H1 (cell line): ENCODE measurements at regions not wholly inside any gene's neighbourhood (a gene's known extent, or its start where the extent isn't known, plus 50 kb on each side); places are given as distances from the start of the nearest gene placed in this dataset.

Experiments
- CTCF ChIA-PET: fragments of 300-600 bp; sonication (Branson Sonifier 250); formaldehyde crosslinking; loops from one replicate; lab custom pipeline; 2021; ENCODE audit not compliant: partially characterized antibody; lab: Charles Lee
- POLR2A ChIA-PET: fragments of 300-600 bp; sonication (Branson Sonifier 250); formaldehyde crosslinking; loops from one replicate; lab custom pipeline; 2021; ENCODE audit warnings: inconsistent platforms; ENCODE audit not compliant: partially characterized antibody; lab: Charles Lee
- DNase-seq, 2 experiments: peaks; one replicate each; pipeline versions ENCODE4 v3.0.0 to v3.0.0-alpha.2; 2010 to 2022; ENCODE audit warnings: low spot score in 2 of 2, low read depth in 1 of 2, mixed read lengths in 1 of 2
- FAIRE-seq: peaks from 2 replicates; lab custom pipeline; 2011; peaks lifted over from hg19 to GRCh38; lab: Jason Lieb, UNC
- H2AFZ ChIP-seq: 2 replicates; pipeline ENCODE4 v1.8.1; 2012; ENCODE audit warnings: low read length, inconsistent platforms
- H2AK5ac ChIP-seq: 2 replicates; pipeline ENCODE4 v1.6.1; 2013; ENCODE audit warnings: low read depth, low read length
- H2BK120ac ChIP-seq: replicated peaks from 2 replicates; pipeline ENCODE3; 2013; ENCODE audit warnings: low read depth, low read length, inconsistent platforms
- H2BK12ac ChIP-seq: 2 replicates; pipeline ENCODE4 v1.6.1; 2013; ENCODE audit warnings: low read depth, low read length
- H2BK15ac ChIP-seq: 2 replicates; pipeline ENCODE4 v1.6.1; 2013; ENCODE audit warnings: low read length
- H2BK20ac ChIP-seq: 2 replicates; pipeline ENCODE4 v1.6.1; 2013; ENCODE audit warnings: low read length
- H2BK5ac ChIP-seq: 2 replicates; pipeline ENCODE4 v1.6.1; 2013; ENCODE audit warnings: low read depth, low read length
- H3K14ac ChIP-seq: 2 replicates; pipeline ENCODE4 v1.6.1; 2013; ENCODE audit warnings: inconsistent platforms; ENCODE audit not compliant: insufficient read length
- H3K18ac ChIP-seq: 2 replicates; pipeline ENCODE4 v1.6.1; 2013; ENCODE audit warnings: low read length; ENCODE audit errors: extremely low read depth
- H3K23ac ChIP-seq: 2 replicates; pipeline ENCODE4 v1.6.1; 2013; ENCODE audit warnings: inconsistent platforms; ENCODE audit not compliant: insufficient read length
- H3K23me2 ChIP-seq: 2 replicates; pipeline ENCODE4 v1.6.1; 2013; ENCODE audit warnings: low read depth, low read length
- H3K27ac ChIP-seq: 2 replicates; pipeline ENCODE4 v1.6.1; 2011; ENCODE audit warnings: low read depth, low read length, inconsistent platforms
- H3K27me3 ChIP-seq, 4 experiments: replicated peaks in 1 of 4; 1 replicate in 1 of 4; 2 replicates in 3 of 4; pipeline versions ENCODE4 v1.6.1 to v1.8.1; 2011 to 2013; ENCODE audit warnings: low read length in 3 of 4, mild to moderate bottlenecking in 3 of 4, inconsistent platforms in 2 of 4, mixed read lengths in 2 of 4, moderate library complexity in 1 of 4; ENCODE audit not compliant: control insufficient read depth in 3 of 4, insufficient read depth in 3 of 4; ENCODE audit errors: extremely low read depth in 1 of 4
- H3K36me3 ChIP-seq, 4 experiments: 2 replicates each; pipeline versions ENCODE4 v1.6.1 to v1.8.1; 2011 to 2013; ENCODE audit warnings: mild to moderate bottlenecking in 4 of 4, low read length in 3 of 4, moderate library complexity in 2 of 4, control low read depth in 1 of 4, inconsistent platforms in 1 of 4; ENCODE audit not compliant: insufficient read depth in 4 of 4, control insufficient read depth in 2 of 4
- H3K4ac ChIP-seq: replicated peaks from 2 replicates; pipeline ENCODE3; 2013; ENCODE audit warnings: low read length, low read depth, mixed read lengths, inconsistent platforms; ENCODE audit not compliant: insufficient read length
- H3K4me1 ChIP-seq, 4 experiments: replicated peaks in 1 of 4; 1 replicate in 1 of 4; 2 replicates in 3 of 4; pipeline versions ENCODE4 v1.6.1 to v1.8.1; 2011 to 2013; ENCODE audit warnings: low read length in 3 of 4, inconsistent platforms in 2 of 4, mixed read lengths in 1 of 4; ENCODE audit not compliant: insufficient read depth in 4 of 4, control insufficient read depth in 3 of 4
- H3K4me2 ChIP-seq, 2 experiments: 2 replicates each; pipeline versions ENCODE4 v1.6.1 to v1.8.1; 2011 to 2013; ENCODE audit warnings: low read depth in 2 of 2, low read length in 2 of 2, control low read depth in 1 of 2, inconsistent platforms in 1 of 2, mild to moderate bottlenecking in 1 of 2; ENCODE audit not compliant: insufficient read depth in 1 of 2
- H3K4me3 ChIP-seq, 4 experiments: fragments of 200-600, 300-600 bp in 1 of 4; sonication (generic), shearing (Covaris generic), sonication (Bioruptor Twin) in 1 of 4; 2 replicates each; pipeline versions ENCODE4 v1.5.1 to v1.8.1; 2011 to 2016; ENCODE audit warnings: low read length in 4 of 4, low read depth in 3 of 4, control low read depth in 2 of 4, inconsistent platforms in 2 of 4, mild to moderate bottlenecking in 2 of 4, mixed read lengths in 1 of 4, moderate library complexity in 1 of 4; ENCODE audit not compliant: insufficient read depth in 2 of 4; ENCODE audit errors: extremely low read depth in 1 of 4
- H3K56ac ChIP-seq: replicated peaks from 2 replicates; pipeline ENCODE3; 2013; ENCODE audit warnings: low read depth, mild to moderate bottlenecking, mixed read lengths, low read length, inconsistent platforms; ENCODE audit not compliant: insufficient read length
- H3K79me1 ChIP-seq: 2 replicates; pipeline ENCODE4 v1.6.1; 2013; ENCODE audit warnings: low read depth, low read length, control low read depth
- H3K79me2 ChIP-seq, 2 experiments: 2 replicates each; pipeline versions ENCODE4 v1.6.1 to v1.8.1; 2012 to 2013; ENCODE audit warnings: low read length in 2 of 2, mild to moderate bottlenecking in 2 of 2, inconsistent platforms in 1 of 2; ENCODE audit not compliant: insufficient read depth in 2 of 2, control insufficient read depth in 1 of 2
- H3K9ac ChIP-seq, 4 experiments: replicated peaks in 1 of 4; 1 replicate in 1 of 4; 2 replicates in 3 of 4; pipeline versions ENCODE4 v1.6.1 to v1.8.1; 2011 to 2013; ENCODE audit warnings: low read depth in 3 of 4, low read length in 3 of 4, control low read depth in 2 of 4, mild to moderate bottlenecking in 2 of 4, moderate library complexity in 2 of 4, inconsistent platforms in 1 of 4; ENCODE audit errors: extremely low read depth in 1 of 4
- H3K9me3 ChIP-seq, 2 experiments: 2 replicates each; pipeline versions ENCODE4 v1.6.1 to v1.8.1; 2012 to 2013; ENCODE audit warnings: mild to moderate bottlenecking in 2 of 2, moderate library complexity in 2 of 2, control low read depth in 1 of 2, inconsistent platforms in 1 of 2, low read depth in 1 of 2, low read length in 1 of 2, mixed read lengths in 1 of 2; ENCODE audit not compliant: insufficient read depth in 2 of 2
- H4K20me1 ChIP-seq, 2 experiments: replicated peaks in 1 of 2; 2 replicates each; pipeline versions ENCODE3 to v1.8.1; 2011 to 2013; ENCODE audit warnings: inconsistent platforms in 2 of 2, low read length in 2 of 2, mild to moderate bottlenecking in 1 of 2; ENCODE audit not compliant: insufficient read depth in 2 of 2, control insufficient read depth in 1 of 2
- H4K5ac ChIP-seq: 2 replicates; pipeline ENCODE4 v1.6.1; 2013; ENCODE audit warnings: low read length, low read depth, mixed read lengths, inconsistent platforms; ENCODE audit not compliant: insufficient read length
- H4K8ac ChIP-seq: 2 replicates; pipeline ENCODE4 v1.8.0; 2013; ENCODE audit warnings: mild to moderate bottlenecking, moderate library complexity, low read length, inconsistent platforms; ENCODE audit not compliant: insufficient read depth; ENCODE audit errors: extremely low read depth
- H4K91ac ChIP-seq: replicated peaks from 2 replicates; pipeline ENCODE3; 2013; ENCODE audit warnings: low read length, mixed read lengths, inconsistent platforms; ENCODE audit not compliant: insufficient read length
- SP4 ChIP-seq: IDR thresholded peaks from 2 replicates; pipeline ENCODE4 v1.6.1; 2012; ENCODE audit warnings: low read length, inconsistent platforms
- SRF ChIP-seq: IDR thresholded peaks from 2 replicates; pipeline ENCODE4 v1.6.1; 2011; ENCODE audit warnings: mild to moderate bottlenecking, low read depth, low read length, moderate library complexity
- WGBS, 2 experiments: shearing (Covaris generic) in 1 of 2; methylation state at CpG; one replicate each; pipeline versions ENCODE4 v1.1.6 to v1.1.7; 2013 to 2015; ENCODE audit warnings: low lambda C conversion rate in 2 of 2, mixed read lengths in 2 of 2, inconsistent platforms in 1 of 2, low coverage in 1 of 2, missing lambda C conversion rate in 1 of 2; ENCODE audit not compliant: insufficient replicate concordance in 2 of 2, insufficient coverage in 1 of 2, insufficient read length in 1 of 2; ENCODE audit errors: extremely low coverage in 1 of 2, missing lambda C conversion rate in 1 of 2; 5-methylcytosine and 5-hydroxymethylcytosine counted together

- H3K14ac ChIP-seq = no peak overlapping the region
- H2AK5ac ChIP-seq = no peak overlapping the region
- H3K27ac ChIP-seq = no peak overlapping the region
- H3K36me3 ChIP-seq = no peaks in the 10 kb centered on the region
- no peak overlapping the region for H4K91ac ChIP-seq
- H3K56ac ChIP-seq = no peak overlapping the region
- 0 out of 2 replicates have a peak overlapping the region, but pooled peaks have one; percentile 23 for H2BK15ac ChIP-seq
- H3K4me1 ChIP-seq = peaks cover 0 to 8% (median 2%) of the 10 kb centered on the region in 4 experiments; a peak in 4 of 7 replicates
- H3K4me3 ChIP-seq = no peak overlapping the region
- H2BK120ac ChIP-seq = no peak overlapping the region
- H4K5ac ChIP-seq = no peak overlapping the region
- H2BK20ac ChIP-seq = 0 out of 2 replicates have a peak overlapping the region, but pooled peaks have one; percentile 16
- no peak overlapping the region for H2BK5ac ChIP-seq
- H3K4ac ChIP-seq = no peak overlapping the region
- no peaks in the 10 kb centered on the region for H3K79me1 ChIP-seq
- H4K20me1 ChIP-seq = no peaks in the 10 kb centered on the region
- no peak overlapping the region for H3K18ac ChIP-seq
- WGBS, 2 experiments = 83% methylated on average over 1 of the region's 1 CpG; no CpG with 5 or more reads in 1 of the 2 experiments
- H3K9me3 ChIP-seq = no peaks in the 10 kb centered on the region
- H4K8ac ChIP-seq = no peak overlapping the region
- H3K27me3 ChIP-seq = no peaks in the 10 kb centered on the region
- no peaks in the 10 kb centered on the region for H3K79me2 ChIP-seq
- H2AFZ ChIP-seq = peak overlapping the region; percentile 36; the same call in 1 of the 2 replicates
- no peak overlapping the region for H3K4me2 ChIP-seq
- no peaks in the 10 kb centered on the region for H3K23me2 ChIP-seq
- FAIRE-seq (no peak), DNase-seq (no peak)
- ChIA-PET POLR2A (no interaction called here), CTCF (no interaction called here)
- no peak for TF ChIP-seq SP4
- peak; percentile 44; the same call in 1 of the 2 replicates for TF ChIP-seq SRF
- H3K9ac ChIP-seq = no peak overlapping the region
- H2BK12ac ChIP-seq = no peak overlapping the region
- H3K23ac ChIP-seq = no peak overlapping the region
Observed at GRCh38 chr2:5195636-5196035, 496.5 kb upstream of the SOX11 start.
